Keratinocyte (primary cell): ENCODE measurements at regions not wholly inside any gene's neighbourhood (a gene's known extent, or its start where the extent isn't known, plus 50 kb on each side); places are given as distances from the start of the nearest gene placed in this dataset.
A peak's percentile ranks its signal among the peaks of the same experiment; 100 is the strongest.

Experiments used
- DNase-seq: peaks from one replicate; pipeline ENCODE4 v3.0.0-alpha.2; 2011; ENCODE audit warnings: low read depth, missing footprints, low spot score
- FAIRE-seq: peaks from 2 replicates; lab custom pipeline; 2011; peaks lifted over from hg19 to GRCh38; lab: Jason Lieb, UNC
- H2AFZ ChIP-seq: 2 replicates; pipeline ENCODE4 v1.6.0; 2012; ENCODE audit warnings: low read length, control low read depth, inconsistent platforms; ENCODE audit not compliant: control insufficient read depth
- H3K27ac ChIP-seq: 2 replicates; pipeline ENCODE4 v1.5.1; 2011; ENCODE audit warnings: low read length; ENCODE audit not compliant: control insufficient read depth, insufficient read depth
- H3K27me3 ChIP-seq: 3 replicates; pipeline ENCODE4 v1.6.0; 2011; ENCODE audit warnings: low read length; ENCODE audit not compliant: control insufficient read depth, insufficient read depth; ENCODE audit errors: extremely low read depth
- H3K36me3 ChIP-seq, 2 experiments: 2 replicates in 1 of 2; 3 replicates in 1 of 2; pipeline ENCODE4 v1.5.1; 2011; ENCODE audit warnings: low read length in 2 of 2, mild to moderate bottlenecking in 1 of 2; ENCODE audit not compliant: control insufficient read depth in 2 of 2, insufficient read depth in 2 of 2; ENCODE audit errors: extremely low read depth in 1 of 2
- H3K4me1 ChIP-seq: 3 replicates; pipeline ENCODE4 v1.5.1; 2011; ENCODE audit warnings: low read length; ENCODE audit not compliant: control insufficient read depth, insufficient read depth; ENCODE audit errors: extremely low read depth
- H3K4me2 ChIP-seq: 3 replicates; pipeline ENCODE4 v1.6.0; 2011; ENCODE audit warnings: low read depth, low read length; ENCODE audit not compliant: control insufficient read depth, insufficient read depth; ENCODE audit errors: extremely low read depth
- H3K4me3 ChIP-seq, 3 experiments: fragments of 200-600 bp in 1 of 3; sonication (generic) in 1 of 3; 2 replicates in 2 of 3; 3 replicates in 1 of 3; pipeline ENCODE4 v1.5.1; 2011 to 2016; ENCODE audit warnings: low read length in 3 of 3, mild to moderate bottlenecking in 3 of 3, control low read depth in 2 of 3, inconsistent platforms in 1 of 3, low read depth in 1 of 3, mixed read lengths in 1 of 3, mixed run types in 1 of 3, moderate library complexity in 1 of 3; ENCODE audit not compliant: control insufficient read depth in 2 of 3, insufficient read depth in 2 of 3; ENCODE audit errors: extremely low read depth in 1 of 3
- H3K79me2 ChIP-seq: 2 replicates; pipeline ENCODE4 v1.6.0; 2012; ENCODE audit warnings: low read length; ENCODE audit not compliant: control insufficient read depth, insufficient read depth
- H3K9ac ChIP-seq: 3 replicates; pipeline ENCODE4 v1.6.0; 2011; ENCODE audit warnings: low read length; ENCODE audit not compliant: control insufficient read depth, insufficient read depth; ENCODE audit errors: extremely low read depth
- H3K9me1 ChIP-seq: 3 replicates; pipeline ENCODE4 v1.6.0; 2011; ENCODE audit warnings: low read length; ENCODE audit not compliant: control insufficient read depth, insufficient read depth; ENCODE audit errors: extremely low read depth
- H3K9me3 ChIP-seq: 2 replicates; pipeline ENCODE4 v1.5.1; 2012; ENCODE audit warnings: low read depth, low read length; ENCODE audit not compliant: control insufficient read depth
- H4K20me1 ChIP-seq: 3 replicates; pipeline ENCODE4 v1.6.0; 2011; ENCODE audit warnings: low read length; ENCODE audit not compliant: control insufficient read depth, insufficient read depth; ENCODE audit errors: extremely low read depth
- CTCF ChIP-seq, 3 experiments: IDR thresholded peaks in 1 of 3; conservative IDR thresholded peaks in 1 of 3; optimal IDR thresholded peaks in 1 of 3; 2 replicates in 2 of 3; 3 replicates in 1 of 3; pipeline versions ENCODE3 to v1.5.1; 2011; ENCODE audit warnings: low read length in 3 of 3, mild to moderate bottlenecking in 3 of 3, moderate library complexity in 2 of 3, control low read depth in 1 of 3, inconsistent platforms in 1 of 3; ENCODE audit not compliant: insufficient read depth in 2 of 3; ENCODE audit errors: extremely low read depth in 1 of 3
- EZH2 ChIP-seq: IDR thresholded peaks from one replicate; pipeline ENCODE4 v1.6.1; 2012; ENCODE audit warnings: inconsistent platforms, mild to moderate bottlenecking, low read length, moderate library complexity
- dilution Hi-C: fragments of 300-500 bp; cut with MboI; formaldehyde crosslinking; loops from one replicate; pipeline ENCODE4 v1.7.0; 2020; ENCODE audit warnings: low sequenced_read_pairs; ENCODE audit not compliant: extremely low pct_ligation_motif_present

GRCh38 chr7:73971704-73972341, 56.1 kb upstream of the ELN start:
- Histone ChIP-seq H3K9ac (no peak overlapping the region), H3K4me2 (no peak overlapping the region), H3K27ac (no peak overlapping the region), H3K4me3 (no peak overlapping the region), H3K36me3 (no peaks in the 10 kb centered on the region), H3K9me1 (no peaks in the 10 kb centered on the region), H2AFZ (no peak overlapping the region), H3K9me3 (no peaks in the 10 kb centered on the region), H3K79me2 (no peaks in the 10 kb centered on the region), H3K27me3 (peaks cover 4% of the 10 kb centered on the region), H3K4me1 (no peaks in the 10 kb centered on the region), H4K20me1 (no peaks in the 10 kb centered on the region)
- TF ChIP-seq CTCF (optimal IDR thresholded peaks at IDR 0.05 in 1 of 3, IDR thresholded peaks at IDR 0.05 in 1 of 3, conservative IDR thresholded peaks at IDR 0.05 in 1 of 3; ENCODE audit: extremely low read depth in 1 of 3, insufficient read depth in 2 of 3, low read length in 3 of 3) (peak; percentile 39 to 61 (median 42)), EZH2 (no peak)
- FAIRE-seq (peak; percentile 5), DNase-seq (no peak)
- dilution Hi-C loops: loop anchor here (25.0 kb wide), 1 partner anchor 110 kb away; the partner anchor contains the start of gene TMEM270

GRCh38 chr7:73972614-73973013, 55.4 kb upstream of the ELN start:
- Histone ChIP-seq H4K20me1 (no peaks in the 10 kb centered on the region), H3K4me2 (no peak overlapping the region), H3K36me3 (no peaks in the 10 kb centered on the region), H3K9me1 (no peaks in the 10 kb centered on the region), H3K79me2 (no peaks in the 10 kb centered on the region), H3K27ac (no peak overlapping the region), H3K4me3 (no peak overlapping the region), H3K27me3 (peaks cover 4% of the 10 kb centered on the region), H2AFZ (no peak overlapping the region), H3K4me1 (no peaks in the 10 kb centered on the region), H3K9me3 (no peaks in the 10 kb centered on the region), H3K9ac (no peak overlapping the region)
- no peak for FAIRE-seq
- dilution Hi-C loops: loop anchor here (25.0 kb wide), 1 partner anchor 110 kb away; the partner anchor contains the start of gene TMEM270
- no peak for DNase-seq
- no peak for TF ChIP-seq CTCF (optimal IDR thresholded peaks at IDR 0.05 in 1 of 3, IDR thresholded peaks at IDR 0.05 in 1 of 3, conservative IDR thresholded peaks at IDR 0.05 in 1 of 3; ENCODE audit: extremely low read depth in 1 of 3, insufficient read depth in 2 of 3, low read length in 3 of 3)
- no peak for TF ChIP-seq EZH2
